Neural cell (in vitro differentiated cells): ENCODE measurements at regions not wholly inside any gene's neighbourhood (a gene's known extent, or its start where the extent isn't known, plus 50 kb on each side); places are given as distances from the start of the nearest gene placed in this dataset.

Experiments used
- H2AFZ ChIP-seq: fragments of 200-600, 300-800 bp; sonication (generic), shearing (Covaris generic); 2 replicates; pipeline ENCODE4 v1.6.0; 2014; ENCODE audit warnings: low read depth, mild to moderate bottlenecking, antibody characterized with exemption, low read length, moderate library complexity
- H3F3A ChIP-seq: fragments of 200-600 bp; shearing (Covaris generic); 2 replicates; pipeline ENCODE4 v1.6.1; 2016; ENCODE audit warnings: mild to moderate bottlenecking, moderate library complexity, mixed read lengths, antibody characterized with exemption, low read length; ENCODE audit not compliant: insufficient read depth, poor library complexity, severe bottlenecking
- H3K27ac ChIP-seq: fragments of 200-600, 300-800 bp; sonication (generic), shearing (Covaris generic); 2 replicates; pipeline ENCODE4 v1.5.1; 2014; ENCODE audit warnings: mild to moderate bottlenecking, low read length, moderate library complexity
- H3K27me3 ChIP-seq: fragments of 300-800, 200-600 bp; sonication (generic), shearing (Covaris generic); 2 replicates; pipeline ENCODE4 v1.6.0; 2014; ENCODE audit warnings: mild to moderate bottlenecking, low read depth, low read length, moderate library complexity; ENCODE audit not compliant: insufficient read depth
- H3K36me3 ChIP-seq: fragments of 300-800, 200-600 bp; sonication (generic), shearing (Covaris generic); 2 replicates; pipeline ENCODE4 v1.5.1; 2014; ENCODE audit warnings: mild to moderate bottlenecking, antibody characterized with exemption, low read length, moderate library complexity; ENCODE audit not compliant: insufficient read depth
- H3K4me2 ChIP-seq: fragments of 300-800, 200-600 bp; sonication (generic), shearing (Covaris generic); 2 replicates; pipeline ENCODE4 v1.6.0; 2014; ENCODE audit warnings: mild to moderate bottlenecking, low read length
- H3K4me3 ChIP-seq: fragments of 300-800, 200-600 bp; sonication (generic), shearing (Covaris generic); 2 replicates; pipeline ENCODE4 v1.5.1; 2014; ENCODE audit warnings: mild to moderate bottlenecking, low read length, moderate library complexity
- H3K79me2 ChIP-seq: fragments of 200-600 bp; shearing (Covaris generic); replicated peaks from 2 replicates; pipeline ENCODE4 v1.6.0; 2014; ENCODE audit warnings: mild to moderate bottlenecking, low read length, moderate library complexity; ENCODE audit not compliant: insufficient read depth
- H3K9ac ChIP-seq: fragments of 300-800, 200-600 bp; sonication (generic), shearing (Covaris generic); 2 replicates; pipeline ENCODE4 v1.6.1; 2016; ENCODE audit warnings: mild to moderate bottlenecking, low read length, mixed read lengths
- H3K9me2 ChIP-seq: fragments of 200-600 bp; shearing (Covaris generic); 2 replicates; pipeline ENCODE4 v1.6.1; 2016; ENCODE audit warnings: mild to moderate bottlenecking, low read length, mixed read lengths; ENCODE audit not compliant: insufficient read depth
- H3K9me3 ChIP-seq: fragments of 200-600, 300-800 bp; sonication (generic), shearing (Covaris generic); 2 replicates; pipeline ENCODE4 v1.6.1; 2016; ENCODE audit warnings: mild to moderate bottlenecking, mixed run types, low read length, moderate library complexity, mixed read lengths
- H4K20me1 ChIP-seq: fragments of 200-600 bp; shearing (Covaris generic); 2 replicates; pipeline ENCODE4 v1.6.1; 2016; ENCODE audit warnings: mild to moderate bottlenecking, mixed run types; ENCODE audit not compliant: insufficient read depth
- EP300 ChIP-seq: fragments of 450-650 bp; conservative IDR thresholded peaks from 2 replicates; pipeline ENCODE4 v1.6.1; 2014; ENCODE audit warnings: antibody characterized with exemption, mild to moderate bottlenecking, moderate library complexity; ENCODE audit not compliant: poor library complexity, severe bottlenecking
- EZH2 ChIP-seq: fragments of 200-600, 300-800 bp; shearing (Covaris generic), sonication (generic); IDR thresholded peaks from 2 replicates; pipeline ENCODE4 v1.6.1; 2014; ENCODE audit warnings: antibody characterized with exemption, low read length, borderline replicate concordance, mild to moderate bottlenecking; ENCODE audit not compliant: insufficient read depth, poor library complexity, severe bottlenecking
- MXI1 ChIP-seq: fragments of 450-650 bp; conservative IDR thresholded peaks from 2 replicates; pipeline ENCODE4 v1.6.1; 2014; ENCODE audit warnings: antibody characterized with exemption, mild to moderate bottlenecking; ENCODE audit not compliant: poor library complexity, severe bottlenecking
- POLR2AphosphoS5 ChIP-seq: IDR thresholded peaks from 2 replicates; pipeline ENCODE4 v1.6.1; 2012
- RAD21 ChIP-seq: fragments of 450-650 bp; conservative IDR thresholded peaks from 2 replicates; pipeline ENCODE4 v1.6.1; 2014; ENCODE audit warnings: antibody characterized with exemption, mild to moderate bottlenecking, moderate library complexity
- SMC3 ChIP-seq: fragments of 450-650 bp; conservative IDR thresholded peaks from 2 replicates; pipeline ENCODE4 v1.6.1; 2014; ENCODE audit warnings: antibody characterized with exemption, mild to moderate bottlenecking, moderate library complexity; ENCODE audit not compliant: poor library complexity
- TAF1 ChIP-seq: IDR thresholded peaks from 2 replicates; pipeline ENCODE4 v1.6.1; 2012; ENCODE audit warnings: low read depth
- TF ChIP-seq, protein P1 (sequence below): fragments of 450-650 bp; IDR thresholded peaks from 2 replicates; pipeline ENCODE4 v1.5.1; 2014; ENCODE audit warnings: antibody characterized with exemption, mild to moderate bottlenecking, moderate library complexity; ENCODE audit not compliant: poor library complexity, severe bottlenecking
- TF ChIP-seq, protein P2 (sequence below): IDR thresholded peaks from 2 replicates; pipeline ENCODE4 v1.6.1; 2012; ENCODE audit warnings: borderline replicate concordance

- H3K27ac ChIP-seq, result no peak overlapping the region
- H3F3A ChIP-seq, result no peaks in the 10 kb centered on the region
- H2AFZ ChIP-seq, result no peak overlapping the region
- no peak for TF ChIP-seq EP300
- TF ChIP-seq RAD21, result no peak
- no peak for TF ChIP-seq TAF1
- TF ChIP-seq EZH2, result no peak
- no peak for TF ChIP-seq MXI1
- TF ChIP-seq, protein P1, sequence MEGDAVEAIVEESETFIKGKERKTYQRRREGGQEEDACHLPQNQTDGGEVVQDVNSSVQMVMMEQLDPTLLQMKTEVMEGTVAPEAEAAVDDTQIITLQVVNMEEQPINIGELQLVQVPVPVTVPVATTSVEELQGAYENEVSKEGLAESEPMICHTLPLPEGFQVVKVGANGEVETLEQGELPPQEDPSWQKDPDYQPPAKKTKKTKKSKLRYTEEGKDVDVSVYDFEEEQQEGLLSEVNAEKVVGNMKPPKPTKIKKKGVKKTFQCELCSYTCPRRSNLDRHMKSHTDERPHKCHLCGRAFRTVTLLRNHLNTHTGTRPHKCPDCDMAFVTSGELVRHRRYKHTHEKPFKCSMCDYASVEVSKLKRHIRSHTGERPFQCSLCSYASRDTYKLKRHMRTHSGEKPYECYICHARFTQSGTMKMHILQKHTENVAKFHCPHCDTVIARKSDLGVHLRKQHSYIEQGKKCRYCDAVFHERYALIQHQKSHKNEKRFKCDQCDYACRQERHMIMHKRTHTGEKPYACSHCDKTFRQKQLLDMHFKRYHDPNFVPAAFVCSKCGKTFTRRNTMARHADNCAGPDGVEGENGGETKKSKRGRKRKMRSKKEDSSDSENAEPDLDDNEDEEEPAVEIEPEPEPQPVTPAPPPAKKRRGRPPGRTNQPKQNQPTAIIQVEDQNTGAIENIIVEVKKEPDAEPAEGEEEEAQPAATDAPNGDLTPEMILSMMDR, result no peak
- TF ChIP-seq POLR2AphosphoS5, result no peak
- TF ChIP-seq SMC3, result no peak
- TF ChIP-seq, protein P2, sequence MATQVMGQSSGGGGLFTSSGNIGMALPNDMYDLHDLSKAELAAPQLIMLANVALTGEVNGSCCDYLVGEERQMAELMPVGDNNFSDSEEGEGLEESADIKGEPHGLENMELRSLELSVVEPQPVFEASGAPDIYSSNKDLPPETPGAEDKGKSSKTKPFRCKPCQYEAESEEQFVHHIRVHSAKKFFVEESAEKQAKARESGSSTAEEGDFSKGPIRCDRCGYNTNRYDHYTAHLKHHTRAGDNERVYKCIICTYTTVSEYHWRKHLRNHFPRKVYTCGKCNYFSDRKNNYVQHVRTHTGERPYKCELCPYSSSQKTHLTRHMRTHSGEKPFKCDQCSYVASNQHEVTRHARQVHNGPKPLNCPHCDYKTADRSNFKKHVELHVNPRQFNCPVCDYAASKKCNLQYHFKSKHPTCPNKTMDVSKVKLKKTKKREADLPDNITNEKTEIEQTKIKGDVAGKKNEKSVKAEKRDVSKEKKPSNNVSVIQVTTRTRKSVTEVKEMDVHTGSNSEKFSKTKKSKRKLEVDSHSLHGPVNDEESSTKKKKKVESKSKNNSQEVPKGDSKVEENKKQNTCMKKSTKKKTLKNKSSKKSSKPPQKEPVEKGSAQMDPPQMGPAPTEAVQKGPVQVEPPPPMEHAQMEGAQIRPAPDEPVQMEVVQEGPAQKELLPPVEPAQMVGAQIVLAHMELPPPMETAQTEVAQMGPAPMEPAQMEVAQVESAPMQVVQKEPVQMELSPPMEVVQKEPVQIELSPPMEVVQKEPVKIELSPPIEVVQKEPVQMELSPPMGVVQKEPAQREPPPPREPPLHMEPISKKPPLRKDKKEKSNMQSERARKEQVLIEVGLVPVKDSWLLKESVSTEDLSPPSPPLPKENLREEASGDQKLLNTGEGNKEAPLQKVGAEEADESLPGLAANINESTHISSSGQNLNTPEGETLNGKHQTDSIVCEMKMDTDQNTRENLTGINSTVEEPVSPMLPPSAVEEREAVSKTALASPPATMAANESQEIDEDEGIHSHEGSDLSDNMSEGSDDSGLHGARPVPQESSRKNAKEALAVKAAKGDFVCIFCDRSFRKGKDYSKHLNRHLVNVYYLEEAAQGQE, result no peak
- H3K9me3 ChIP-seq, result no peaks in the 10 kb centered on the region
- no peak overlapping the region for H3K9ac ChIP-seq
- no peaks in the 10 kb centered on the region for H3K27me3 ChIP-seq
- no peaks in the 10 kb centered on the region for H3K9me2 ChIP-seq
- no peaks in the 10 kb centered on the region for H4K20me1 ChIP-seq
- no peak overlapping the region for H3K4me2 ChIP-seq
- H3K79me2 ChIP-seq, result no peaks in the 10 kb centered on the region
- H3K36me3 ChIP-seq, result no peaks in the 10 kb centered on the region
- H3K4me3 ChIP-seq, result no peak overlapping the region
Observed at GRCh38 chr6:105825210-105825609, 260.9 kb upstream of the PRDM1 start.

- Histone ChIP-seq H4K20me1 (no peaks in the 10 kb centered on the region), H3K27me3 (no peaks in the 10 kb centered on the region), H3K79me2 (no peaks in the 10 kb centered on the region), H3K9me2 (no peaks in the 10 kb centered on the region), H3K27ac (no peak overlapping the region), H3K36me3 (no peaks in the 10 kb centered on the region), H3K9ac (no peak overlapping the region), H3K4me3 (no peak overlapping the region), H2AFZ (no peak overlapping the region), H3K4me2 (no peak overlapping the region), H3K9me3 (no peaks in the 10 kb centered on the region), H3F3A (no peaks in the 10 kb centered on the region)
- no peak for TF ChIP-seq SMC3
- no peak for TF ChIP-seq EP300
- TF ChIP-seq RAD21, result no peak
- TF ChIP-seq, protein P2, result no peak
- TF ChIP-seq MXI1, result no peak
- no peak for TF ChIP-seq TAF1
- TF ChIP-seq EZH2, result no peak
- TF ChIP-seq, protein P1, result no peak
- TF ChIP-seq POLR2AphosphoS5, result no peak
Observed at GRCh38 chr6:105824732-105825131, 261.4 kb upstream of the PRDM1 start.
